ENCODE measurements at regions not wholly inside any gene's neighbourhood (a gene's known extent, or its start where the extent isn't known, plus 50 kb on each side); places are given as distances from the start of the nearest gene placed in this dataset.

DNA sequence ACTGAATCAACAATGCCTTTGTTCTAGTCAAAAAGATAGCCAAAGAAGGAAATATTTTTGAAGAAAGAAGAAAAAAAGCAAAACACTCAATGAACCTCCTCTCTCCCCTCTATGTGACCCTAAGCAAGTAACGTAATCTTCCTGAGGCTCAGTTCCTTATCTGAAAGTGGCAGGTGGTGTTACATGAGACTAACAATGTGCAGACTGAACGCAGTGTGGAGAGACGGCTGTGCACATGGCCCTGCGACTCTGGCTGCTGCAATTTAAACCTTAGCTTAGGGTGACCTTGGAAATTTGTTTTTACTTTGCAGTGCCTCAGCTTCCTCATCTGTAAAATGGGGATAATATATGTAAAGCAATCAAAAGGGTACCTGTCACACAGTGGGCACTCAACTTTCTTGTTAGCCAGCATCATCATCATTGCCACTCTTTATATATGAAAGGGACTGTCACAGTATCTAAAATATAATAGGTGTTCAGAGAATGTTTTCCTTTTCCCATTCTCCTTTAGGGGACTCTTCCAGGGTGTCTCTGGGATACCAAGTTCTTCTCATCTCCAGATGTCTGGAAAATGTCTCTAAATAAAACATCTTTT is 100.1 kb upstream of the JUN start (continued):
- TF ChIP-seq, protein P1, sequence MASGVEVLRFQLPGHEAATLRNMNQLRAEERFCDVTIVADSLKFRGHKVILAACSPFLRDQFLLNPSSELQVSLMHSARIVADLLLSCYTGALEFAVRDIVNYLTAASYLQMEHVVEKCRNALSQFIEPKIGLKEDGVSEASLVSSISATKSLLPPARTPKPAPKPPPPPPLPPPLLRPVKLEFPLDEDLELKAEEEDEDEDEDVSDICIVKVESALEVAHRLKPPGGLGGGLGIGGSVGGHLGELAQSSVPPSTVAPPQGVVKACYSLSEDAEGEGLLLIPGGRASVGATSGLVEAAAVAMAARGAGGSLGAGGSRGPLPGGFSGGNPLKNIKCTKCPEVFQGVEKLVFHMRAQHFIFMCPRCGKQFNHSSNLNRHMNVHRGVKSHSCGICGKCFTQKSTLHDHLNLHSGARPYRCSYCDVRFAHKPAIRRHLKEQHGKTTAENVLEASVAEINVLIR (CRISPR knock-in tag; IDR thresholded peaks at IDR 0.05), result peak; percentile 20; the same call in 1 of the 2 replicates
- TF ChIP-seq TBL1XR1 (IDR thresholded peaks at IDR 0.05; ENCODE audit: low read length in 2 of 2) (peak; percentile 77 to 94), CBFA2T2 (conservative IDR thresholded peaks at IDR 0.05) (peak; percentile 94), ZC3H11A (IDR thresholded peaks at IDR 0.05; ENCODE audit: low read depth, low read length) (0 out of 2 replicates have a peak, but pooled peaks have one; percentile 37), BRCA1 (IDR thresholded peaks at IDR 0.05) (no peak), BRCA1 (CRISPR knock-in tag; IDR thresholded peaks at IDR 0.05) (no peak), NR2C1 (IDR thresholded peaks at IDR 0.05) (no peak), NR2C1 (tag; IDR thresholded peaks at IDR 0.05) (peak; percentile 75), PRMT5 (CRISPR knock-in tag; IDR thresholded peaks at IDR 0.05) (no peak), LEF1 (IDR thresholded peaks at IDR 0.05) (peak; percentile 95), ARNT (IDR thresholded peaks at IDR 0.05) (peak; percentile 75 to 78), PTTG1 (tag; IDR thresholded peaks at IDR 0.05; ENCODE audit: low read depth) (no peak), U2AF1 (optimal IDR thresholded peaks at IDR 0.05; ENCODE audit: low read depth, low read length) (no peak), PTBP1 (IDR thresholded peaks at IDR 0.05; ENCODE audit: low read depth, low read length) (peak; percentile 85), CC2D1A (IDR thresholded peaks at IDR 0.05) (peak; percentile 68; the same call in 1 of the 2 replicates), HDAC6 (IDR thresholded peaks at IDR 0.05; ENCODE audit: low read depth, low read length) (no peak), EZH2 (IDR thresholded peaks at IDR 0.05; ENCODE audit: borderline replicate concordance, low read depth, low read length) (no peak), FUS (optimal IDR thresholded peaks at IDR 0.05; ENCODE audit: low read depth, low read length) (no peak), ZNF717 (CRISPR knock-in tag; IDR thresholded peaks at IDR 0.05) (no peak), MYNN (IDR thresholded peaks at IDR 0.05) (peak; percentile 61; the same call in 1 of the 2 replicates), MYNN (CRISPR knock-in tag; IDR thresholded peaks at IDR 0.05) (no peak), RBM22 (IDR thresholded peaks at IDR 0.05; ENCODE audit: low read depth, low read length, poor library complexity, severe bottlenecking) (no peak), CHD1 (IDR thresholded peaks at IDR 0.05; ENCODE audit: low read length) (peak; percentile 33)
- TF ChIP-seq, protein P2, sequence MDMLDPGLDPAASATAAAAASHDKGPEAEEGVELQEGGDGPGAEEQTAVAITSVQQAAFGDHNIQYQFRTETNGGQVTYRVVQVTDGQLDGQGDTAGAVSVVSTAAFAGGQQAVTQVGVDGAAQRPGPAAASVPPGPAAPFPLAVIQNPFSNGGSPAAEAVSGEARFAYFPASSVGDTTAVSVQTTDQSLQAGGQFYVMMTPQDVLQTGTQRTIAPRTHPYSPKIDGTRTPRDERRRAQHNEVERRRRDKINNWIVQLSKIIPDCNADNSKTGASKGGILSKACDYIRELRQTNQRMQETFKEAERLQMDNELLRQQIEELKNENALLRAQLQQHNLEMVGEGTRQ (CRISPR knock-in tag; IDR thresholded peaks at IDR 0.05), result no peak
- TF ChIP-seq, protein P3, sequence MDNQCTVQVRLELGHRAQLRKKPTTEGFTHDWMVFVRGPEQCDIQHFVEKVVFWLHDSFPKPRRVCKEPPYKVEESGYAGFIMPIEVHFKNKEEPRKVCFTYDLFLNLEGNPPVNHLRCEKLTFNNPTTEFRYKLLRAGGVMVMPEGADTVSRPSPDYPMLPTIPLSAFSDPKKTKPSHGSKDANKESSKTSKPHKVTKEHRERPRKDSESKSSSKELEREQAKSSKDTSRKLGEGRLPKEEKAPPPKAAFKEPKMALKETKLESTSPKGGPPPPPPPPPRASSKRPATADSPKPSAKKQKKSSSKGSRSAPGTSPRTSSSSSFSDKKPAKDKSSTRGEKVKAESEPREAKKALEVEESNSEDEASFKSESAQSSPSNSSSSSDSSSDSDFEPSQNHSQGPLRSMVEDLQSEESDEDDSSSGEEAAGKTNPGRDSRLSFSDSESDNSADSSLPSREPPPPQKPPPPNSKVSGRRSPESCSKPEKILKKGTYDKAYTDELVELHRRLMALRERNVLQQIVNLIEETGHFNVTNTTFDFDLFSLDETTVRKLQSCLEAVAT (IDR thresholded peaks at IDR 0.05), result peak in 1 of 2 experiments; percentile 36; a peak in 2 of 4 replicates
- TF ChIP-seq, protein P4, sequence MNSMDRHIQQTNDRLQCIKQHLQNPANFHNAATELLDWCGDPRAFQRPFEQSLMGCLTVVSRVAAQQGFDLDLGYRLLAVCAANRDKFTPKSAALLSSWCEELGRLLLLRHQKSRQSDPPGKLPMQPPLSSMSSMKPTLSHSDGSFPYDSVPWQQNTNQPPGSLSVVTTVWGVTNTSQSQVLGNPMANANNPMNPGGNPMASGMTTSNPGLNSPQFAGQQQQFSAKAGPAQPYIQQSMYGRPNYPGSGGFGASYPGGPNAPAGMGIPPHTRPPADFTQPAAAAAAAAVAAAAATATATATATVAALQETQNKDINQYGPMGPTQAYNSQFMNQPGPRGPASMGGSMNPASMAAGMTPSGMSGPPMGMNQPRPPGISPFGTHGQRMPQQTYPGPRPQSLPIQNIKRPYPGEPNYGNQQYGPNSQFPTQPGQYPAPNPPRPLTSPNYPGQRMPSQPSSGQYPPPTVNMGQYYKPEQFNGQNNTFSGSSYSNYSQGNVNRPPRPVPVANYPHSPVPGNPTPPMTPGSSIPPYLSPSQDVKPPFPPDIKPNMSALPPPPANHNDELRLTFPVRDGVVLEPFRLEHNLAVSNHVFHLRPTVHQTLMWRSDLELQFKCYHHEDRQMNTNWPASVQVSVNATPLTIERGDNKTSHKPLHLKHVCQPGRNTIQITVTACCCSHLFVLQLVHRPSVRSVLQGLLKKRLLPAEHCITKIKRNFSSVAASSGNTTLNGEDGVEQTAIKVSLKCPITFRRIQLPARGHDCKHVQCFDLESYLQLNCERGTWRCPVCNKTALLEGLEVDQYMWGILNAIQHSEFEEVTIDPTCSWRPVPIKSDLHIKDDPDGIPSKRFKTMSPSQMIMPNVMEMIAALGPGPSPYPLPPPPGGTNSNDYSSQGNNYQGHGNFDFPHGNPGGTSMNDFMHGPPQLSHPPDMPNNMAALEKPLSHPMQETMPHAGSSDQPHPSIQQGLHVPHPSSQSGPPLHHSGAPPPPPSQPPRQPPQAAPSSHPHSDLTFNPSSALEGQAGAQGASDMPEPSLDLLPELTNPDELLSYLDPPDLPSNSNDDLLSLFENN (IDR thresholded peaks at IDR 0.05; ENCODE audit: low read depth in 2 of 2, low read length in 2 of 2), result peak in 1 of 2 experiments; percentile 76; a peak in 1 of 4 replicates
